HUES64 (cell line): ENCODE measurements at regions not wholly inside any gene's neighbourhood (a gene's known extent, or its start where the extent isn't known, plus 50 kb on each side); places are given as distances from the start of the nearest gene placed in this dataset.
A peak's percentile ranks its signal among the peaks of the same experiment; 100 is the strongest.
"Not testable (repeated sequence)": the region's sequence is repeated elsewhere in the genome, so short reads cannot be mapped to it uniquely, and the experiment has no call there.

ENCODE experiments used
- H3K27ac ChIP-seq: 2 replicates; pipeline ENCODE4 v1.7.0; 2013; ENCODE audit warnings: low read depth, low read length, inconsistent platforms
- H3K27me3 ChIP-seq: 2 replicates; pipeline ENCODE4 v1.6.1; 2013; ENCODE audit warnings: mild to moderate bottlenecking, low read length; ENCODE audit not compliant: insufficient read depth
- H3K36me3 ChIP-seq: 2 replicates; pipeline ENCODE4 v1.6.1; 2013; ENCODE audit warnings: mild to moderate bottlenecking, low read length; ENCODE audit not compliant: insufficient read depth
- H3K4me1 ChIP-seq: 2 replicates; pipeline ENCODE4 v1.6.1; 2013; ENCODE audit warnings: mild to moderate bottlenecking, low read length, moderate library complexity; ENCODE audit not compliant: insufficient read depth
- H3K4me3 ChIP-seq: 2 replicates; pipeline ENCODE4 v1.5.1; 2013; ENCODE audit warnings: mild to moderate bottlenecking, low read length, moderate library complexity
- H3K9ac ChIP-seq: 2 replicates; pipeline ENCODE4 v1.6.1; 2013; ENCODE audit warnings: mild to moderate bottlenecking, low read depth, low read length
- H3K9me3 ChIP-seq: 2 replicates; pipeline ENCODE4 v1.6.1; 2013; ENCODE audit warnings: low read depth, low read length; ENCODE audit not compliant: insufficient read depth
- WGBS: fragments of 150-250, 120-280 bp; methylation state at CpG from one replicate; pipeline ENCODE4 v1.1.7; 2013; ENCODE audit warnings: missing lambda C conversion rate; 5-methylcytosine and 5-hydroxymethylcytosine counted together

DNA sequence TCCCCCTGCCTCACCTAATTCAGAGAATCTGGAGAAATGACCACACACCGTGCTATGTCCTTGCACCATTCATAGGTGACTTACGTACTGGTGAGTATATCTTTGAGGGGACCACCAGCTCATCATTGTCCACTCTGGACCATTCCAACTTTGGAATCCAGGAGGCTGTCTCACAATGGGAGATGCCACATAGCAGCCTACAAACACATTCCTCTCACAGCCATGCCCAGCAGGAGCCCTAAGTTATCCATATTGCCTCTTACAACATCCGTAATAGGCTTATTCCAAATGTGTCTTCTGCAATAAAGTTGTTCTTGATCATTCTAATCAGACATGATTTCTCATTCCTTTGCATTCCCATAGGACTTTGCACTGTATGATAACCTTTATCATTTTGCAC, 436.7 kb downstream of the EFNB2 start:
- no peak overlapping the region for H3K9ac ChIP-seq
- no peaks in the 10 kb centered on the region for H3K36me3 ChIP-seq
- no peaks in the 10 kb centered on the region for H3K9me3 ChIP-seq
- no peaks in the 10 kb centered on the region for H3K27me3 ChIP-seq
- H3K4me3 ChIP-seq, result no peak overlapping the region
- H3K27ac ChIP-seq, result peak overlapping the region; percentile 96; the same call in 1 of the 2 replicates
- peaks cover 64% of the 10 kb centered on the region for H3K4me1 ChIP-seq
- WGBS, result 92% methylated on average over 3 of the region's 3 CpGs

DNA sequence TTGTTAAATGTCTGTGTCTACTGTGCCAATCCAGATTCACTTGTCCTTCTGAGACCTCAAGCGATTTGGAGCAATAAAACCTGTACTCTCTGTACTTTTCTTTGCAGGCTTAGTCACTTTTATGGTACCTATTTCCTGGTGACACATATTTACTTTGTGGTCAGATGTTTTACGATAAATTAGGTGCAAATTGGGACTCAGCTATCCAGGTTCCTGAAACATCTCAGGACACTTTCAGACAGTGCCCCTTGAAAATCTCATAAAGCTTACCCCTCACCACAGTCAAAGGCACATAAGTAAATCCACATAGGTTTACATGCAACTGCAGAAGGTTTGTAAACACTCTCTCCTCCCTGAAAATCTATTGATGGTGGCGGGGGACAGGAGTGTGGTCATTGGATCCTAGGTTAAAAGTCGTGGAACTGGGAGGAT, 438.8 kb downstream of the EFNB2 start:
- peaks cover 48% of the 10 kb centered on the region for H3K4me1 ChIP-seq
- H3K4me3 ChIP-seq, result no peak overlapping the region
- no peaks in the 10 kb centered on the region for H3K9me3 ChIP-seq
- no peak overlapping the region for H3K9ac ChIP-seq
- 99% methylated on average over 3 of the region's 4 CpGs for WGBS
- no peak overlapping the region for H3K27ac ChIP-seq
- no peaks in the 10 kb centered on the region for H3K36me3 ChIP-seq
- no peaks in the 10 kb centered on the region for H3K27me3 ChIP-seq

DNA sequence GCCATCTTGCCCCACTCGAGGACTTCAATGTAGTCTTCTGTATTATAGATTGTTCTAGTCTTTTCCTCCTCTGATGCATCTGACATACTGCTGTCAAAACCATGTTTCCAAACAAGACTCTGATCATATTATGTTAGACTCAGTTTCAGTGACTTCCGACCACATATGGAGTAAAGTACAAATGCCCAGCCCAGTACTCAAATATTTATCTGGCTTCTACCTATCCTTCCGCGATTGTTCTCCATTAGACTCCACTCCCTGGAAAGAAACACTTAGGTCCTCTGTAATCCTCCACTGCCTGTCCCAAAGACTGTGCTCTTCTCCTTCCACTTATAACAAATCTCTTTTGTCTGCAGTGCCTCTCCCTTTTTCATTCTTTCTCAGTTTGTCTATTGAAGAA, 439.5 kb downstream of the EFNB2 start:
- no peak overlapping the region for H3K27ac ChIP-seq
- H3K9ac ChIP-seq, result no peak overlapping the region
- H3K4me1 ChIP-seq, result peaks cover 41% of the 10 kb centered on the region
- no peaks in the 10 kb centered on the region for H3K9me3 ChIP-seq
- H3K4me3 ChIP-seq, result no peak overlapping the region
- WGBS, result 95% methylated on average over 4 of the region's 4 CpGs
- no peaks in the 10 kb centered on the region for H3K27me3 ChIP-seq
- no peaks in the 10 kb centered on the region for H3K36me3 ChIP-seq

DNA sequence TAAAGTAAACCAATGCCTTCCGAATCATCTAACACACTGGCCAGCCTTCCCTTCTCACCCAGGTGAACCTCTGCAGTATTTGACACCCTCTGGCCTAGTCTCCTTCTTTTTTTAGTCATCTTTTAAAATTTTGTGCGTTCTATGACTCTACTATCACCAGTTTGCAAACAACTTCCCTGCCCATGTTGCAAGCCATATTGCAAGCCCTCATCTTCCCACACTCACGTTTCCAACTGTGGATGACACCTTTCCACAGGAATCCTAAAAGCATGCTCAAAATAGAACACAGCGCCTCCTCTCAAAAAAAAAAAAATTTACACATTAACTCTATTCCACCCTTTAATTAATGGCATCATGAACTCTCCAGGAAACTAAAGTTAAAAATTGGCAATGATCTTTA, 440.1 kb downstream of the EFNB2 start:
- no peak overlapping the region for H3K4me3 ChIP-seq
- WGBS, result 93% methylated on average over 4 of the region's 4 CpGs
- no peak overlapping the region for H3K27ac ChIP-seq
- H3K4me1 ChIP-seq, result peaks cover 36% of the 10 kb centered on the region
- no peaks in the 10 kb centered on the region for H3K9me3 ChIP-seq
- H3K36me3 ChIP-seq, result no peaks in the 10 kb centered on the region
- no peak overlapping the region for H3K9ac ChIP-seq
- no peaks in the 10 kb centered on the region for H3K27me3 ChIP-seq

DNA sequence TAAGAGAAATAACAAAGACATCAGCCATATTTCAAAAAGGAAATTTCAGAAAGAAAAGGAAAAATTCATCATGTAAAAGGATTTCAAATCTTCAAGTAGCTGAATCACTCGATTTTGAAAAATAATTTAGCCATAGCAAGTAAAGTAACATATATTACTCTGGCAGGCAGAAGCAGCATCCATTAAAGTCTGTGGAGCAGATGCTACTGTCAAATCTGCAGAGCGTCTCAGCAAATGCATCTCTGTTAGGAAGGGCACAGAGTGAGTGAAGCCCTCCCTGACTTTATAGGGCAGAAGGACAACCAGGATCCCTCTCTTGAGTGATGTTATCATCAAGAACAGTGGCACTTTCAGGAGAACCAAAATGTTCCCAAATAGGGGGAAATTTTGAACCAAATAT, 445.5 kb downstream of the EFNB2 start:
- Histone ChIP-seq H3K27me3 (no peaks in the 10 kb centered on the region), H3K4me1 (no peaks in the 10 kb centered on the region), H3K36me3 (no peaks in the 10 kb centered on the region), H3K27ac (no peak overlapping the region), H3K9me3 (no peaks in the 10 kb centered on the region), H3K9ac (no peak overlapping the region), H3K4me3 (no peak overlapping the region)
- 99% methylated on average over 2 of the region's 2 CpGs for WGBS

DNA sequence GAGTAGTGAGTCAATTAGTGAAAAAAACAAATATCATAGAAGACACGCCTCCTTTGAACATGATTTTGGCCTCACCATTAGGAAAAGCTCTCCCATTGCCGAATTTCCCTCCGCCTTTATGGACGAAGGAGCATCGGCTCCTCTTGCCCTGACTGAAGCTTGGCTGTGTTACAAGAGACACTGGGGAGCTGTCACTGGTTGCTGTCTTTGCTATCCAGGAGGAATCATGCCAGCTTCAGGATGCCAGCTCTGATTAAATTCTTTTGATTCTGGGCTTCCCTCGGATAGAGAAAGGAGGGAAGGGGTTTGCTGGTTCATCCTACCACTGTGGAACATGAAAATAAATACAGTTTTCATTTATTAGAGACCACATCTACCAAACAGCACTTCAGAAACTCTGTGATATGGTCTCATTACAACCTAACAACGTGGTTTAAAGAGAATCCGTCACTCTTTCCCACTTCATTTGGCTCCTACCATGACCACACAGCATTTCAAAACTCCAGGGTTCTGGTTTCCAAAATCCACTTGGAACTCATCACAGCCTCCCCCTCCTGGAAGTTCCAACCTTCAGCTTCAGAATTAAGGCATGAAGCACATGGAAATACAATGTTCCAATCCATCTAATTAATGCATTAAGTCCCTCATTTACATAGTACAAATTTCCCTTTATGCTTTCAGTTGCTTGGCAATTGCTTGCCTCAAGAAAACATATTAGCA, 446.0 kb downstream of the EFNB2 start:
- Histone ChIP-seq H3K4me3 (no peak overlapping the region), H3K9ac (no peak overlapping the region), H3K36me3 (no peaks in the 10 kb centered on the region), H3K27me3 (no peaks in the 10 kb centered on the region), H3K27ac (no peak overlapping the region), H3K9me3 (no peaks in the 10 kb centered on the region), H3K4me1 (peaks cover 5% of the 10 kb centered on the region; the same call in 1 of the 2 replicates)
- 93% methylated on average over 8 of the region's 8 CpGs for WGBS

DNA sequence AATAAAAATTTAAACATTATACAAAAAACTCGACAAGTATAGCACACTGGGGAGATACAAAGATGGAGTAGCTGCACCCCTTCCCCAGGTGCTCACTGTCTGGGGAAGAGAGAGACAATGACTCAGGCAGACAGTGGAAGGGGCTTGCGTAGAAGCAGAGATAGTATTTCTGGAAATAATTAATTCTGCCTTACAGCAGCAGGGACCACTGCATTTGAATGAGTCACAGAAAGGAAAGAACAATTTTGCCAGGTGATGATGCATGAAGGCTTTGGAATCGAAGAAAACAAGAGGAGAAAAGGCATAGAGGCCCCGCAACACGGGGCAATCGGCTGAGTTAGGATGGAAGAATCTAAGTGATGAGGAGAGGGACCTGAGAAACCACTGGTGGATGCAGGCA, 447.4 kb downstream of the EFNB2 start:
- Histone ChIP-seq H3K9me3 (no peaks in the 10 kb centered on the region), H3K4me3 (no peak overlapping the region), H3K27me3 (no peaks in the 10 kb centered on the region), H3K27ac (no peak overlapping the region), H3K9ac (no peak overlapping the region), H3K4me1 (peaks cover 10% of the 10 kb centered on the region), H3K36me3 (no peaks in the 10 kb centered on the region)
- 94% methylated on average over 6 of the region's 6 CpGs for WGBS

DNA sequence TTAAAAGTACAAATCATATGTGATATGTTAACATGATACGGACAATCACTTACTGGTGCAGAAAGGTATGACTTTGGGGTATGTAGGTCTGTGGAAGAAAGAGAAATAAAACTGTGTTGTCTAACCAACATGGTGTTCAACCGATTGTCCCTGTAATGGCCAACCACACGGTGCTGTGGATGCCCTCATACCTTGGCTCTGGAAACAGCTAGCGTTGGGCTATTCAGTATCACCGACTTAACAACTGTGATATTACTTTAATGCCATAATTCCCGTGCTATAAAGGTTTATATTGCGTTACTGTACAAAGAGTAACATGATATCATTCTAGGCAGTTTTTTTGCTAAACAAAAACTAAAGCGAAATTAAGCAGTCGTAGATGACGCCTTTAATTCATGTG, 448.3 kb downstream of the EFNB2 start:
- H3K4me1 ChIP-seq, result peaks cover 10% of the 10 kb centered on the region
- no peaks in the 10 kb centered on the region for H3K9me3 ChIP-seq
- WGBS, result 96% methylated on average over 10 of the region's 10 CpGs
- H3K4me3 ChIP-seq, result no peak overlapping the region
- no peak overlapping the region for H3K27ac ChIP-seq
- no peaks in the 10 kb centered on the region for H3K36me3 ChIP-seq
- H3K27me3 ChIP-seq, result no peaks in the 10 kb centered on the region
- no peak overlapping the region for H3K9ac ChIP-seq

DNA sequence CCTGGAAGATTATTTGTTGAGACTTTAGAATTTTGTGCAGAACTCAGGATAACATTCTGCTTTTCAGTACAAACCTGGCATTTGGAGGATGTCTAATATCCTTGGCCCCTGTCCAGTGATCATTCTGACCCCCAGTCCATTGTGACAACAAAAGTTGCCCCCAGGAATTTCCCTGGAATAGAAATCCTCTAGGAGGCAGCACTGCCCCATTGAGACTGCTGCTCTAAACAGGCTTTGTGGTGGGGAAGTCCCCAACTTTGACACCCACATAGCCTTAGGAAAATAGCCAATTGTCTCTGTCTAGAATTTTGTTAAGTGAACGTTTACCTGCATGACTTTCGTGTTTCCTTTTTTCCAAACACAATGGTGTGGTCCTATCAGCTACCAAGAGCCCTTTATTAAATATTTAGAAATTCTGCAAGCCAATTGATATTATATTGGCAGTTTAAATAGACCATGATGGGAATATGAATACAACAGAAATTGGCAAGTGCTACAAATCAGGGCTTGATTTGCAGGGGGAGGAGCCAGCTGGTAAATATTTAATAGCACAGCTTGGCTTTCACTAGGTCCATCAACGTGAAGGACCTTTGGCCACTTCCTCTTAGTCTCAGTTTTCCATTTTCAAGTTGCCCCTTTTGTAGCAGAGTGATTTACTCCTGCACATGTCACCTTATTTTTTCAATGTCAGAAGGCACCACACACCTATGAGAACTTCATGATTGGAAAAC, 451.7 kb downstream of the EFNB2 start:
- Histone ChIP-seq H3K27ac (no peak overlapping the region), H3K27me3 (no peaks in the 10 kb centered on the region), H3K36me3 (no peaks in the 10 kb centered on the region), H3K9ac (no peak overlapping the region), H3K4me1 (peaks cover 10% of the 10 kb centered on the region), H3K9me3 (no peaks in the 10 kb centered on the region), H3K4me3 (no peak overlapping the region)
- WGBS, result 59% methylated on average over 3 of the region's 3 CpGs

DNA sequence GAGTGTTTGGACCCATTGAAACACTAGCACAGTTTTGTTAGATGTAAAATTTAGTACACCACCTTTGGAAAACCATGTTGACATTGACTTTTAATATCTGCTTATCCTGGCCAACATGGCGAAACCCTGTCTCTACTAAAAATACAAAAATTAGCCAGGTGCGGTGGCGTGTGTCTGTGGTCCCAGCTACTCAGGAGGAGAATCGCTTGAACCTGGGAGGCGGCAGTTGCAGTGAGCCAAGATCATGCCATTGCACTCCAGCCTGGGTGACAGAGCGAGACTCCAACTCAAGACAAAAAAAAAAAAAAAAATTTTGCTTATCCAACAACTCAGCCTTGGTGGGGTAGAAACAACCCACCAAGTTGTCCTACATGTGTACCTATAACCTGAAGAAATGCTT, 454.2 kb downstream of the EFNB2 start:
- WGBS, result 93% methylated on average over 6 of the region's 6 CpGs
- not testable (repeated sequence) for H3K27me3 ChIP-seq, H3K4me1 ChIP-seq

DNA sequence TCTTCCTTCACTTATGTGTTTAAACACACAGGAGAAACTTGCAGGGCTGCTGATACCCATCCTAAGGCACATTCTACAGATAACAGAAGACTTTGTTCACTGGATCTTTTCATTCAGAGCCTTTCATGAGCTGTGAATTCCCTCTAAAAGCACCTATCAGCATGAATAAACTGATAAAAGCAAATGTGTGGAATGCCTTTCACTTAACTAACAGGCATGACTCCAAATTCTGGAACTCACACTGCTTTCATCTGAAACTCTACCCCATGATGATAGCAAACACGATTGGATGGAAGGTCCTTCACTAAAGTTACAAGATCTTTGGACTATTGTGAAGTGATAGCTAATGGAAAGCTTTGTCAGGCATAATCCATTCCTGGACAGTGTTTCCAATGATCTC, 457.3 kb downstream of the EFNB2 start:
- Histone ChIP-seq H3K4me3 (no peak overlapping the region), H3K9me3 (no peaks in the 10 kb centered on the region), H3K36me3 (no peaks in the 10 kb centered on the region), H3K4me1 (no peaks in the 10 kb centered on the region; the same call in 1 of the 2 replicates), H3K27me3 (no peaks in the 10 kb centered on the region), H3K27ac (no peak overlapping the region), H3K9ac (no peak overlapping the region)
- WGBS, result 83% methylated on average over 1 of the region's 1 CpG

More for the DNA sequence above, 454.2 kb downstream of the EFNB2 start:
- not testable (repeated sequence) for H3K4me3 ChIP-seq, H3K27ac ChIP-seq, H3K9me3 ChIP-seq, H3K36me3 ChIP-seq, H3K9ac ChIP-seq
